Erythroblast (primary cell): ENCODE measurements at regions not wholly inside any gene's neighbourhood (a gene's known extent, or its start where the extent isn't known, plus 50 kb on each side); places are given as distances from the start of the nearest gene placed in this dataset.

Experiments used
- GATA1 ChIP-seq: IDR thresholded peaks from 2 replicates; pipeline ENCODE4 v1.6.1; 2011; ENCODE audit warnings: low read depth, mild to moderate bottlenecking, control low read depth, low read length, moderate library complexity
- POLR2A ChIP-seq: IDR thresholded peaks from 2 replicates; pipeline ENCODE4 v1.6.1; 2011; ENCODE audit warnings: mild to moderate bottlenecking, low read length

DNA sequence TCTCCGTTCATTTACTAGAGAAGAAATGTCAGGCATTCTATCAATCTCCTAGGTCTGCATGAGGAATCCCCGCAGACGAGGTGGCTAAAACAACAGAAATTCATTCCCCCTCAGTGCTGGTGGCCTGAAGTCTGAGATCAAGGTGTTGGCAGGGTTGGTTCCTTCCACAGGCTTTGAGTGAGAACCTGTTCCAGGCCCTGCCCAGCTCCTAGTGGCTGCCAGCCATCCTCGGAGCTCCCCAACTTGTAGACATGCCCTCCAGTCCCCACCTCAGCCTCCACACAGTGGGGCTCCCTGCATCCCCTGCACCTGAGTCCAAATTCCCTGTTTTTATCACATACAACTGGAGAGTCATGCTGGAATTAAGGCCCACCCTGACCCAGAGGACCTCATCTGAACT lies 145.3 kb upstream of the ALKAL2 start:
- TF ChIP-seq POLR2A (no peak), GATA1 (no peak)
